ENCODE measurements at regions not wholly inside any gene's neighbourhood (a gene's known extent, or its start where the extent isn't known, plus 50 kb on each side); places are given as distances from the start of the nearest gene placed in this dataset.

GRCh38 chr5:109601736-109602135, 88.0 kb upstream of the MAN2A1 start:
- H3K9me3 Mint-ChIP-seq (ENCODE audit: low read depth), result no peaks in the 10 kb centered on the region
- H3K27me3 Mint-ChIP-seq, result peaks cover 3% of the 10 kb centered on the region
- CTCF ChIA-PET, result no interaction called here
- no peak overlapping the region for H3K27ac Mint-ChIP-seq
- H3K4me1 Mint-ChIP-seq, result no peaks in the 10 kb centered on the region
- H3K4me3 Mint-ChIP-seq, result no peak overlapping the region
- no peaks in the 10 kb centered on the region for H3K36me3 Mint-ChIP-seq
- no peak for DNase-seq
- ATAC-seq, result no peak

DNA sequence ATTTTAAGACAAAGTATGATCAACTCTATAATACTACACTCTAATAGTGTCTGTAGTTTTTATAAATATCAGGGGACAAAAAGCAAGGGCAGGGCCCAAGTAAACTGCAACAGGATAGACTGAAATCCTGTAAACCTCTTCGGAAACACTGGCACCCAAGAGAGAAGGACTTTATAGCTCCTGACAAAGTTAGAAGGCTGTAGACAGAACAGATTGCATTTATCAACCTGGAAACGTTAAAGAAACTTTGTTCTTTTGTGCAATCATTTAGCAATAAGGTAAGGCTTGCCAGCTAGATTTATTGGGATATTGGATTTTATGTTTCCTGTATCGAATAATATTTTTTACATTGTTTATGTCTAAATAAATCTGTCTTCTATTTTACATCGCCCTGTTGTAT, 91.8 kb upstream of the MAN2A1 start:
- no peak overlapping the region for H3K4me3 Mint-ChIP-seq
- H3K36me3 Mint-ChIP-seq, result no peaks in the 10 kb centered on the region
- ATAC-seq (no peak), DNase-seq (no peak)
- CTCF ChIA-PET, result no interaction called here
- no peak overlapping the region for H3K27ac Mint-ChIP-seq
- no peaks in the 10 kb centered on the region for H3K27me3 Mint-ChIP-seq
- H3K9me3 Mint-ChIP-seq (ENCODE audit: low read depth), result no peaks in the 10 kb centered on the region
- peaks cover 5% of the 10 kb centered on the region for H3K4me1 Mint-ChIP-seq

DNA sequence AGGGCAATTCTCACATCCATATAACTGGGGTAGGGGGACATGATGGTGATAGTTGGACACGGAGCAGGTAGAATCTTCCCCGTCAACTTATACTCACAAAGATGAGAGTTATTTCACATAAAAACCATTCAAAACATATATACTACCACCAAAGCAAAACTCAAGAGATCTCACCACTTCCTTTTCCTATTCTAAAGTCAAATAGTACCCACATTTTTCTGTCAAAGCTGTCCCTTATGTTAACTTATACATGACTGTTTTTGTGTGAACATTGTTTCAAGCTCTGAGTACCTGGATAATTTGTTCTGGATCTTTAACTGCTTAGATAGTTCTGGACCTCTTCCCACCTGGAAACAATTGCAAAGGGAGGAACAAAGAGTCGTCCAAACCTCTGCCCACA, 95.5 kb upstream of the MAN2A1 start:
- Mint-ChIP-seq H3K4me3 (no peak overlapping the region), H3K27ac (no peak overlapping the region), H3K9me3 (ENCODE audit: low read depth) (no peaks in the 10 kb centered on the region), H3K27me3 (no peaks in the 10 kb centered on the region), H3K4me1 (peaks cover 5% of the 10 kb centered on the region), H3K36me3 (no peaks in the 10 kb centered on the region)
- DNase-seq, result no peak
- CTCF ChIA-PET, result no interaction called here
- no peak for ATAC-seq

DNA sequence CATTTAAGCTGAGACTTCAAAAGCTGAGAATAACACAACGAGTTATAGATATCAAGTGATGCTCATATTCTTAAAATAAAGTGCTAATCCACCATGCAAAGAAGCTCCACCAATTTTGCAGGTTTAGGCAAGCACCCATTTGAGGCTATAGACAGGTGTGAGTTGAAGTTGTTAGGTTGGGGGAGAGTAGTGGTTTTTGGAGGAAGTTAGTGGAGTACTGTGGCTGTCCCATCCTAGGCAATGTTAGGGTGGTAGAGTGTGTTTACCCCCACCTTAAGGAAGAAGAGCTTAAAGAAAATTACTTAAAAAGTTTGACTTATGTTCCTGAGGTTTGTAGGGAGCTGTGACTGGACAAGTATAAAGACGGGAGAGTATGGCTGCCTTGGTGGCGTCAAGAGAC, 98.9 kb upstream of the MAN2A1 start:
- no peak overlapping the region for H3K4me3 Mint-ChIP-seq
- H3K27me3 Mint-ChIP-seq, result no peaks in the 10 kb centered on the region
- H3K9me3 Mint-ChIP-seq (ENCODE audit: low read depth), result no peaks in the 10 kb centered on the region
- H3K27ac Mint-ChIP-seq, result no peak overlapping the region
- ATAC-seq (no peak), DNase-seq (no peak)
- peaks cover 5% of the 10 kb centered on the region for H3K4me1 Mint-ChIP-seq
- CTCF ChIA-PET, result no interaction called here
- H3K36me3 Mint-ChIP-seq, result no peaks in the 10 kb centered on the region

GRCh38 chr5:109589986-109590385, 99.7 kb upstream of the MAN2A1 start:
- H3K27ac Mint-ChIP-seq, result no peak overlapping the region
- no peaks in the 10 kb centered on the region for H3K9me3 Mint-ChIP-seq (ENCODE audit: low read depth)
- ATAC-seq, result no peak
- CTCF ChIA-PET, result no interaction called here
- no peak for DNase-seq
- H3K4me3 Mint-ChIP-seq, result no peak overlapping the region
- peaks cover under 1% of the 10 kb centered on the region for H3K27me3 Mint-ChIP-seq
- peaks cover 5% of the 10 kb centered on the region for H3K4me1 Mint-ChIP-seq
- H3K36me3 Mint-ChIP-seq, result no peaks in the 10 kb centered on the region

- Mint-ChIP-seq H3K27ac (no peak overlapping the region), H3K4me3 (no peak overlapping the region), H3K4me1 (peaks cover 3% of the 10 kb centered on the region), H3K27me3 (peaks cover 5% of the 10 kb centered on the region), H3K9me3 (ENCODE audit: low read depth) (no peaks in the 10 kb centered on the region), H3K36me3 (no peaks in the 10 kb centered on the region)
- ATAC-seq, result no peak
- DNase-seq, result no peak
- CTCF ChIA-PET, result no interaction called here
These were observed 100.5 kb upstream of the MAN2A1 start for GRCh38 chr5:109589239-109589638.

DNA sequence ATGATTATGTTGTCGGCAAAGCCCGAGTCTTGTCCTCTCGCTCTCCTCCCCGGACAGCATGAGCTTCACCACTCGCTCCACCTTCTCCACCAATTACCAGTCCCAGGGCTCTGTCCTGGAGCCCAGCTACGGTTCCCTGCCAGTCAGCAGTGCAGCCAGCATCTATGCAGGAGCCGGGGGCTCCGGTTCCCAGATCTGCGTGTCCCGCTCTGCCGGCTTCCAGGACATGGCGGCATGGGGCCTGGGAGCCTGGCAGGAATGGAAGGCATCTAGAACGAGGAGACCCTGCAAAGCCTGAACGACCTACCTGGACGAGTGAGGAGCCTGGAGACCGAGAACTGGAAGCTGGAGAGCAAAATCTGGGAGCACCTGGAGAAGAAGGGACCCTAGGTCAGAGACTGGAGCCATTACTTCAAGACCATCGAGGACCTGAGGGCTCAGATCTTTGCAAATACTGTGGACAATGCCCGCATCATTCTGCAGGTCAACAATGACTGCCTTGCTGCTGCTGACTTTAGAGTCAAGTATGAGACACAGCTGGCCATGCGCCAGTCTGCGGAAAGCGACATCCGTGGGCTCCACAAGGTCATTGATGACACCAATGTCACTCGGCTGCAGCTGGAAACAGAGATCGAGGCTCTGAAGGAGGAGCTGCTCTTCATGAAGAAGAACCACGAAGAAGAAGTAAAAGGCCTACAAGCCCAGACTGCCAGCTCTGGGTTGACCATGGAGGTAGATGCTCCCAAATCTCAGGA, 101.3 kb upstream of the MAN2A1 start:
- H3K27me3 Mint-ChIP-seq, result peaks cover 5% of the 10 kb centered on the region
- CTCF ChIA-PET, result no interaction called here
- H3K36me3 Mint-ChIP-seq, result no peaks in the 10 kb centered on the region
- no peak overlapping the region for H3K4me3 Mint-ChIP-seq
- H3K4me1 Mint-ChIP-seq, result no peaks in the 10 kb centered on the region
- ATAC-seq, result no peak
- no peak overlapping the region for H3K27ac Mint-ChIP-seq
- no peaks in the 10 kb centered on the region for H3K9me3 Mint-ChIP-seq (ENCODE audit: low read depth)
- DNase-seq, result no peak

GRCh38 chr5:109584986-109585599, 104.6 kb upstream of the MAN2A1 start:
- no peak for ATAC-seq
- Mint-ChIP-seq H3K36me3 (no peaks in the 10 kb centered on the region), H3K9me3 (ENCODE audit: low read depth) (no peaks in the 10 kb centered on the region)

GRCh38 chr5:109580225-109580624, 109.5 kb upstream of the MAN2A1 start:
- Mint-ChIP-seq H3K9me3 (ENCODE audit: low read depth) (no peaks in the 10 kb centered on the region), H3K4me1 (no peaks in the 10 kb centered on the region), H3K27me3 (peaks cover 17% of the 10 kb centered on the region), H3K27ac (no peak overlapping the region), H3K36me3 (no peaks in the 10 kb centered on the region), H3K4me3 (no peak overlapping the region)
- DNase-seq, result no peak
- CTCF ChIA-PET, result no interaction called here
- ATAC-seq, result no peak

More at GRCh38 chr5:109584986-109585599, 104.6 kb upstream of the MAN2A1 start:
- DNase-seq, result no peak
- Mint-ChIP-seq H3K27me3 (peaks cover 10% of the 10 kb centered on the region), H3K4me1 (no peaks in the 10 kb centered on the region), H3K4me3 (no peak overlapping the region), H3K27ac (no peak overlapping the region)
- CTCF ChIA-PET, result no interaction called here

GRCh38 chr5:109575506-109575905, 114.2 kb upstream of the MAN2A1 start:
- Mint-ChIP-seq H3K27ac (no peak overlapping the region), H3K9me3 (ENCODE audit: low read depth) (no peaks in the 10 kb centered on the region), H3K36me3 (no peaks in the 10 kb centered on the region), H3K27me3 (peaks cover 8% of the 10 kb centered on the region), H3K4me1 (no peaks in the 10 kb centered on the region), H3K4me3 (no peak overlapping the region)
- no peak for ATAC-seq
- CTCF ChIA-PET, result no interaction called here
- no peak for DNase-seq

GRCh38 chr5:109574985-109575384, 114.7 kb upstream of the MAN2A1 start:
- no peak overlapping the region for H3K4me3 Mint-ChIP-seq
- no peak overlapping the region for H3K27ac Mint-ChIP-seq
- H3K36me3 Mint-ChIP-seq, result no peaks in the 10 kb centered on the region
- no peaks in the 10 kb centered on the region for H3K4me1 Mint-ChIP-seq
- CTCF ChIA-PET, result no interaction called here
- H3K27me3 Mint-ChIP-seq, result peaks cover 7% of the 10 kb centered on the region
- no peak for ATAC-seq
- DNase-seq, result no peak
- H3K9me3 Mint-ChIP-seq (ENCODE audit: low read depth), result no peaks in the 10 kb centered on the region

- CTCF ChIA-PET, result no interaction called here
- ATAC-seq, result no peak
These were observed 116.0 kb upstream of the MAN2A1 start for GRCh38 chr5:109573766-109574165.

GRCh38 chr5:109573256-109573655, 116.5 kb upstream of the MAN2A1 start:
- Mint-ChIP-seq H3K27ac (no peak overlapping the region), H3K4me1 (no peaks in the 10 kb centered on the region), H3K36me3 (no peaks in the 10 kb centered on the region), H3K27me3 (peaks cover 5% of the 10 kb centered on the region), H3K4me3 (no peak overlapping the region), H3K9me3 (ENCODE audit: low read depth) (no peaks in the 10 kb centered on the region)
- CTCF ChIA-PET, result no interaction called here
- DNase-seq (no peak), ATAC-seq (no peak)

More at GRCh38 chr5:109573766-109574165, 116.0 kb upstream of the MAN2A1 start:
- Mint-ChIP-seq H3K36me3 (no peaks in the 10 kb centered on the region), H3K9me3 (ENCODE audit: low read depth) (no peaks in the 10 kb centered on the region), H3K27ac (no peak overlapping the region), H3K4me3 (no peak overlapping the region), H3K4me1 (no peaks in the 10 kb centered on the region), H3K27me3 (peaks cover 5% of the 10 kb centered on the region)
- no peak for DNase-seq

DNA sequence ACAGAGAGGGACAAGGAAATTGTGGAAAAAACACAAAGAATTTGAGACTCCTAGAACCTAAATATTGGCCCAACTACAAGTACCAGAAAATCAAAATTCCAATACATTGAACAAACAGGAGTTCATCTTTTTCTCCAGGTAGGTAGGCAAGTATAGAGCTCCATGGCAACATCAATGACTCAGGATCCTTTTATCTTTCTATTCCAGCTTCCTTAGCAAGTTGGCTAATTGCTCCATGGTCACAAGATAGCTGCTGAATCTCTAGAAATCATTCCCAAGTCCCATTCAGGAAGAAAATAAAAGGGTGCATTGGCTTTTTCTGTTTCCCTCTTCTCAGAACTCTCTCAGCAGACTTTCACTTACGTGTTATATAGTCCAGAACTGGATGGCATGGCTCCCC, 117.9 kb upstream of the MAN2A1 start:
- no peaks in the 10 kb centered on the region for H3K9me3 Mint-ChIP-seq (ENCODE audit: low read depth)
- H3K36me3 Mint-ChIP-seq, result no peaks in the 10 kb centered on the region
- H3K27me3 Mint-ChIP-seq, result peaks cover 2% of the 10 kb centered on the region
- H3K27ac Mint-ChIP-seq, result no peak overlapping the region
- H3K4me1 Mint-ChIP-seq, result no peaks in the 10 kb centered on the region
- no peak for DNase-seq
- no peak overlapping the region for H3K4me3 Mint-ChIP-seq
- CTCF ChIA-PET, result no interaction called here
- ATAC-seq, result no peak

Measured in activated CD8-positive, alpha-beta memory T cell treated with anti-CD3 and anti-CD28 coated beads, Interleukin-2, amount 10 ng/mL, durations not matched to agents 7 days and 5 days (primary cell).